ENCODE measurements at regions not wholly inside any gene's neighbourhood (a gene's known extent, or its start where the extent isn't known, plus 50 kb on each side); places are given as distances from the start of the nearest gene placed in this dataset.

- no peaks in the 10 kb centered on the region for H3K27me3 ChIP-seq (ENCODE audit: insufficient read depth, poor library complexity, severe bottlenecking)
- TF ChIP-seq CTCF (IDR thresholded peaks at IDR 0.05; ENCODE audit: insufficient read depth, low read length) (no peak), POLR2AphosphoS5 (IDR thresholded peaks at IDR 0.05; ENCODE audit: low read depth) (no peak), REST (IDR thresholded peaks at IDR 0.05; ENCODE audit: insufficient replicate concordance, low read depth) (no peak), SPI1 (IDR thresholded peaks at IDR 0.05; ENCODE audit: borderline replicate concordance, low read depth) (no peak), GABPA (IDR thresholded peaks at IDR 0.05; ENCODE audit: low read depth) (no peak)
- no peak for DNase-seq (ENCODE audit: low read depth in 1 of 2, low spot score in 1 of 2)
- H3K4me3 ChIP-seq (replicated peaks; ENCODE audit: insufficient read depth, low read length), result no peak overlapping the region
- no peak overlapping the region for H3K27ac ChIP-seq (replicated peaks)
These were observed 498.6 kb upstream of the DPPA4 start for GRCh38 chr3:109835958-109836357.

DNA sequence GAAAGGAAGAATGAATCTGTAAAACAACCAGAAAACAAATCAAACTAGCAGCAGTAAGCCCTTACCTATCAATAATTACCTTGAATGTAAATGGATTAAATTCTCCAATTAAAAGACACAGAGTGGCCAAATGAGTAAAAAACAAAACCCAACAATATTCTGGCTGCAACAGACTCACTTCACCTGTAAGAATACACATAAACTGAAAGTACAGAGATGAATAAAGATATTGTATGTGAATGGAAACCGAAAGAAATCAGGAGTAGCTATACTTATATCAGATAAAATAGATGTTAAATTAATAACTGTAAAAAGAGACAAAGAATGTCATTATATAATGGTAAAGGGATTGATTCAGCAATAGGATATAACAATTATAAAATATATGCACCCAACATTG, 514.5 kb upstream of the DPPA4 start:
- TF ChIP-seq SPI1 (IDR thresholded peaks at IDR 0.05; ENCODE audit: borderline replicate concordance, low read depth), result no peak
- TF ChIP-seq POLR2AphosphoS5 (IDR thresholded peaks at IDR 0.05; ENCODE audit: low read depth), result no peak
- TF ChIP-seq REST (IDR thresholded peaks at IDR 0.05; ENCODE audit: insufficient replicate concordance, low read depth), result no peak
- no peak for TF ChIP-seq GABPA (IDR thresholded peaks at IDR 0.05; ENCODE audit: low read depth)
- TF ChIP-seq CTCF (IDR thresholded peaks at IDR 0.05; ENCODE audit: insufficient read depth, low read length), result no peak
- DNase-seq (ENCODE audit: low read depth in 1 of 2, low spot score in 1 of 2), result no peak

DNA sequence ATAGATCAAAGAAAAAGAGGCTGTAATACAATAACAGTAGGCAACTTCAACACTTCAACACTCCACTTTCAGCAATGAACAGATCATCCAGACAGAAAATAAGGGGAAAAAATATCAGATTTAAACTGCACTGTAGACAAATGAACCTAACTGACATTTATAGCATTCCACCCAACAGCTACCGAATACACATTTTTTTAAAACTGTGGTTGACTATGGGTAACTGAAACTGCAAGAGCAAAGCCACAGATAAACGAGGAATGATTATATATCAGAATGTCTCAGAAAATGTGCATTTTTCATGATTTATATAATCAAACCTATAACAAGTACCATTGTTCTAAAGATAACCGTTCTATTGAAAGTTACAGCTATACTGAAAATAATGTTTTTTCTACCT, 514.9 kb upstream of the DPPA4 start:
- TF ChIP-seq REST (IDR thresholded peaks at IDR 0.05; ENCODE audit: insufficient replicate concordance, low read depth), result no peak
- no peak for TF ChIP-seq SPI1 (IDR thresholded peaks at IDR 0.05; ENCODE audit: borderline replicate concordance, low read depth)
- no peak for TF ChIP-seq POLR2AphosphoS5 (IDR thresholded peaks at IDR 0.05; ENCODE audit: low read depth)
- no peak for TF ChIP-seq CTCF (IDR thresholded peaks at IDR 0.05; ENCODE audit: insufficient read depth, low read length)
- TF ChIP-seq GABPA (IDR thresholded peaks at IDR 0.05; ENCODE audit: low read depth), result no peak
- no peak overlapping the region for H3K4me3 ChIP-seq (replicated peaks; ENCODE audit: insufficient read depth, low read length)
- no peak for DNase-seq (ENCODE audit: low read depth in 1 of 2, low spot score in 1 of 2)
- H3K27ac ChIP-seq (replicated peaks), result no peak overlapping the region
- no peaks in the 10 kb centered on the region for H3K27me3 ChIP-seq (ENCODE audit: insufficient read depth, poor library complexity, severe bottlenecking)

More for the DNA sequence above, 514.5 kb upstream of the DPPA4 start:
- no peak overlapping the region for H3K27ac ChIP-seq (replicated peaks)
- no peaks in the 10 kb centered on the region for H3K27me3 ChIP-seq (ENCODE audit: insufficient read depth, poor library complexity, severe bottlenecking)
- H3K4me3 ChIP-seq (replicated peaks; ENCODE audit: insufficient read depth, low read length), result no peak overlapping the region
